CD4-positive, alpha-beta T cell treated with Interleukin-1 beta for 1 hour (primary cell): ENCODE measurements at regions not wholly inside any gene's neighbourhood (a gene's known extent, or its start where the extent isn't known, plus 50 kb on each side); places are given as distances from the start of the nearest gene placed in this dataset.

ENCODE experiments used
- DNase-seq, 2 donors: peaks; one replicate each; pipeline ENCODE4 v3.0.0-alpha.2; 2020 to 2022

GRCh38 chr11:70501933-70502540 lies 103.7 kb downstream of the CTTN start:
- DNase-seq: no peak

- no peak for DNase-seq
These were observed 104.5 kb downstream of the CTTN start for GRCh38 chr11:70502677-70503467.

- DNase-seq: no peak
These were observed 105.3 kb downstream of the CTTN start for GRCh38 chr11:70503468-70504221.

GRCh38 chr11:70504246-70505020 lies 106.1 kb downstream of the CTTN start:
- no peak for DNase-seq

- no peak for DNase-seq
These were observed 107.0 kb downstream of the CTTN start for GRCh38 chr11:70505331-70505731.

GRCh38 chr11:70505761-70506657 lies 107.7 kb downstream of the CTTN start:
- no peak for DNase-seq

GRCh38 chr11:70506658-70506970 lies 108.3 kb downstream of the CTTN start:
- no peak for DNase-seq

- no peak for DNase-seq
These were observed 108.7 kb downstream of the CTTN start for GRCh38 chr11:70506986-70507385.

GRCh38 chr11:70507466-70508230 lies 109.3 kb downstream of the CTTN start:
- no peak for DNase-seq

GRCh38 chr11:70508231-70508480 lies 109.8 kb downstream of the CTTN start:
- DNase-seq: no peak

GRCh38 chr11:70509476-70509875 lies 111.1 kb downstream of the CTTN start:
- no peak for DNase-seq

- DNase-seq: no peak
These were observed 111.8 kb downstream of the CTTN start for GRCh38 chr11:70510106-70510505.

- DNase-seq: no peak
These were observed 112.2 kb downstream of the CTTN start for GRCh38 chr11:70510571-70510970.

GRCh38 chr11:70511345-70511744 lies 113.0 kb downstream of the CTTN start:
- DNase-seq: no peak

- DNase-seq: no peak
These were observed 114.4 kb downstream of the CTTN start for GRCh38 chr11:70512716-70513115.

GRCh38 chr11:70517203-70517602 lies 118.9 kb downstream of the CTTN start:
- no peak for DNase-seq

GRCh38 chr11:70517988-70518907 lies 119.9 kb downstream of the CTTN start:
- DNase-seq: no peak

GRCh38 chr11:70519117-70519516 lies 120.8 kb downstream of the CTTN start:
- no peak for DNase-seq

- DNase-seq: no peak
These were observed 123.4 kb downstream of the CTTN start for GRCh38 chr11:70521475-70522308.

GRCh38 chr11:70522309-70522592 lies 123.9 kb downstream of the CTTN start:
- DNase-seq: no peak
